T1000 (cell line): ENCODE measurements at regions not wholly inside any gene's neighbourhood (a gene's known extent, or its start where the extent isn't known, plus 50 kb on each side); places are given as distances from the start of the nearest gene placed in this dataset.
"Not testable (repeated sequence)": the region's sequence is repeated elsewhere in the genome, so short reads cannot be mapped to it uniquely, and the experiment has no call there.

Experiments
- DNase-seq: peaks from one replicate; lab custom pipeline; 2025; ENCODE audit warnings: mixed read lengths; lab: John Stamatoyannopoulos, UW

GRCh38 chr17:70736375-70736957, 567.1 kb downstream of the KCNJ2 start:
- no peak for DNase-seq

- no peak for DNase-seq
These were observed 569.7 kb downstream of the KCNJ2 start for GRCh38 chr17:70739065-70739464.

GRCh38 chr17:70746574-70746973, 577.2 kb downstream of the KCNJ2 start:
- DNase-seq, result not testable (repeated sequence)

GRCh38 chr17:70750983-70751382, 581.7 kb downstream of the KCNJ2 start:
- DNase-seq, result no peak

GRCh38 chr17:70752461-70752860, 583.1 kb downstream of the KCNJ2 start:
- not testable (repeated sequence) for DNase-seq

- DNase-seq, result no peak
These were observed 583.7 kb downstream of the KCNJ2 start for GRCh38 chr17:70752966-70753467.

GRCh38 chr17:70763018-70763417, 593.7 kb downstream of the KCNJ2 start:
- DNase-seq, result no peak

GRCh38 chr17:70767102-70767701, 597.9 kb downstream of the KCNJ2 start:
- DNase-seq, result no peak

GRCh38 chr17:70769956-70770355, 600.6 kb downstream of the KCNJ2 start:
- no peak for DNase-seq

- DNase-seq, result no peak
These were observed 602.6 kb downstream of the KCNJ2 start for GRCh38 chr17:70771804-70772386.

GRCh38 chr17:70772761-70773160, 603.4 kb downstream of the KCNJ2 start:
- no peak for DNase-seq

- no peak for DNase-seq
These were observed 603.9 kb downstream of the KCNJ2 start for GRCh38 chr17:70773258-70773657.

GRCh38 chr17:70774339-70775117, 605.2 kb downstream of the KCNJ2 start:
- DNase-seq, result no peak

- DNase-seq, result no peak
These were observed 606.3 kb downstream of the KCNJ2 start for GRCh38 chr17:70775679-70776078.

GRCh38 chr17:70776441-70776840, 607.1 kb downstream of the KCNJ2 start:
- no peak for DNase-seq

- no peak for DNase-seq
These were observed 610.7 kb downstream of the KCNJ2 start for GRCh38 chr17:70780031-70780430.

- DNase-seq, result no peak
These were observed 616.7 kb downstream of the KCNJ2 start for GRCh38 chr17:70786081-70786480.

GRCh38 chr17:70787721-70788300, 618.5 kb downstream of the KCNJ2 start:
- no peak for DNase-seq

- no peak for DNase-seq
These were observed 622.6 kb downstream of the KCNJ2 start for GRCh38 chr17:70791748-70792443.

- DNase-seq, result no peak
These were observed 625.4 kb downstream of the KCNJ2 start for GRCh38 chr17:70794738-70795137.

GRCh38 chr17:70795620-70796019, 626.3 kb downstream of the KCNJ2 start:
- DNase-seq, result no peak

- DNase-seq, result no peak
These were observed 627.4 kb downstream of the KCNJ2 start for GRCh38 chr17:70796757-70797156.
